Activated CD8-positive, alpha-beta memory T cell treated with anti-CD3 and anti-CD28 coated beads for 24 hours (primary cell): ENCODE measurements at regions not wholly inside any gene's neighbourhood (a gene's known extent, or its start where the extent isn't known, plus 50 kb on each side); places are given as distances from the start of the nearest gene placed in this dataset.

Experiments
- DNase-seq: peaks from one replicate; pipeline ENCODE4 v3.0.0-alpha.2; 2020

GRCh38 chr14:51520087-51520486, 131.6 kb upstream of the FRMD6 start:
- DNase-seq = no peak

DNA sequence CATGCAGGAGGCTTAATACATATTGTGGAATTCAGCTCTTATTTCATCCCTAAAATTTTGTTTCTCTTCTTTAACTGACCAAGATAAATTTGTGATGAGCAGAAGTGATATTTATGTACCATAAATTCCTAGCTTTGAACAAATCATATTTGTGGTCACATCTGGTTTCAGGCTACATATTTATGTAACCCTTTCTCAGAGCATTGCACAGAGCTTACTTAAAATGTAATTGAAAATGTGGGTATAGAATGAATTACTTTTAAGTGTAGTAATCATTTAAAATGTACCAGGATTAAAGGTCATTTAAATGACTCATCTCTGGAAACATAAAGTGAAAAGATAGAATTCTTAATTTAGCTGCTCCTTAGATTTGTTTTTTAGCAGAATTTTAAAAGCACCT, 129.9 kb upstream of the FRMD6 start:
- DNase-seq = no peak

DNA sequence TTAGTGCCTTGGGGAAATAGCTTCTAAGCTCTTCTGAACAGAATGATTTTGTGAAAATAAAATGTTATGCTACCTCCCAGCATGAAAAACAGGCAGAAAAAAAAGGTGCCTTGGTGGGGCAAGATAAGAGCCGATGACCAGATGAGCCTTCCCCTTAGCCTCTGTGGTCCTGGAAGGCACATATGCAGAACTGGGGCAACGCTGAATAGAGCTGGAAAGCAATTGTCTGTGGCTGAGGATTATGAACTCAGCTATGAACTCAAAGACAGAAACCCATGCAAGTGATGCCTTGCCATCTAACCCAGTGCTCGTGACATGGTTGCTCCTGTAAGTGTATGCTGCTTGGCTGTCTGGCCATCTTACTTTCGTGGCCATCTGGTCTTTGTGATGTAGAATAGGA, 128.5 kb upstream of the FRMD6 start:
- no peak for DNase-seq

DNA sequence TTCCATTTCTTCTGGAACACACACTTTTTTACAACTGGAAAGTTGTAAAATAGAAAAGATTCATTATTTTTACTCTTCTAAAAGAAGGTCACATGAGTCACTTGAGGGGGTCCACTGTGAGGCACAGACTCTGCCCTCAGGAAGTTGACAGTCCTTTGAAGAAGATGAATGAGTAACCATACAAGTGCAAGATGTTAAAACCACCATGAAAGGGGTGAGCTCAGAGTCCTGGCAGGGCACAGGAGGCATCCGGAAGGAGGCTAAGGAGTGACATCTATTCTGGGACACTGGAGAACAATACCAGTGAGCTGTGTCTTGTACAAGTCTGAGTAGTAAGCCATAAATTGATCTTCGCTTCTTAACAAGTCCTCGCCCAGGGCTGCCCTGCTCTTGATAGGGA, 126.0 kb upstream of the FRMD6 start:
- no peak for DNase-seq

GRCh38 chr14:51527073-51527472, 124.6 kb upstream of the FRMD6 start:
- no peak for DNase-seq

DNA sequence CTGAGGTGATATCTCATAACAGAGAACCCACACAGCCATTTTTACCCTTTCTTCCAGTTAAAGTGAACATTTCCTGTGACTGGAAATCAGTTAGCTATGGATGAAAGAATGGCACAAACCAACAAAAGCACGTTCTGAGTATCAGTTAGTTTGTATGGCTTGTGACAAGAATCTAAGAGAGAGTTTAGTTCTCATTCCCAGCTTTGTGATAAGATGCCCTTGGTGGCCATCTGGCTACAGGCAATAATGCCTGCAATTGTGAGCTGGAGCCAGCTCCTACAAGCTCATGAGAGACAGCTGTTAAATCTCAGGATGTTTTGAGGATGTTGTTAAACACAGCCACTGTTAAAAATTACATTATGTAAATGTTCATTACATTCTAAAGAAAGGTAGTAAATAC, 122.0 kb upstream of the FRMD6 start:
- no peak for DNase-seq

DNA sequence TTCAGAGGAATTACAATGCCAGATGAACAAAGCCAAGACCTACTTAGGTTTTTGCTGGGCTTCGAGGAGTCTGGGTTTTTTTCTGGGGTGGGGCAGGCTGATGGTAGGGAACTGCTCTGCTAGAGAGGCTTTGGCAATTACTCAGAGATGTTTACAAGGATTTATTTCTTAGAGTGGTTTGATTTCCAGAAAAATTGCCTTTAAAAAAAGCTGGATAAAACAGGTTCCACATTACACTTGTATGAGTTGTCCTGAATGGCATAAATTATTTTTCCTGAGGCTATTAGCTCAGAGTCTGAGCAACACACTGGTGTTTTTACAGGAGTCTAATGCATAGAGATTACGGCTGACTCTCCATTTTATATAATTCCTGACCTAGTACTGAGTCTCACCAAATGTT, 118.5 kb upstream of the FRMD6 start:
- DNase-seq = no peak

DNA sequence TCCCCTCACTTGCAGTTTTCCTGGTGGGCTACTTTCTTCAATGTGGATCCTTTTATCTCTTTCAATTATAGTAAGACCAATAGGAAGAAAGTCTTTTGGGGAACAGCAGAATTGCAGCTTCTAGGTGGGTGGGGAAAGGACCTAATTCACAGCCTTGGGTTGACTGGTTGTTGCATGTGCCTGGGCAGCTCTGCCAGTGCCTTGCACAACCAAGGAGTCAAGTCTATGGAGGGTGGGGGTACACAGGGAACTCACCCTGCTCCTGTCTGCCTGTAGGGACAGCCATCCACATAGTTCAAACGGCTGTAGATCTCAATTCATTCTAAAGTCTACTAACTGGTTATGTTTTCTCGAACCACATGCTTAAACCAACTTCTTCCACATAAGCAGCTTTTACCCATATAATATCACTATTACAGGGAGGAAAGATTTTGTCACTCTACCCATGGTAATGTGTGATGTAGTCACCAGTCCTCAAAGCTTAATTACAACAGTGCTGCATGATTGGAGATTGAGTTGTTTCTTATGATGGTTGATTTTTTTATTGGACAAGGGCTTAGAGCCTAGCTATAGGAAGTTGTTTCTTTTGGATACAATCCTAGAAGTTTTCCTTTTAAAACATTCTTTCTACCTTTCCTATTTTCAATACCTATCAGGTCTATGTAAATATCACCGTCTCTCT, 117.7 kb upstream of the FRMD6 start:
- DNase-seq = no peak

DNA sequence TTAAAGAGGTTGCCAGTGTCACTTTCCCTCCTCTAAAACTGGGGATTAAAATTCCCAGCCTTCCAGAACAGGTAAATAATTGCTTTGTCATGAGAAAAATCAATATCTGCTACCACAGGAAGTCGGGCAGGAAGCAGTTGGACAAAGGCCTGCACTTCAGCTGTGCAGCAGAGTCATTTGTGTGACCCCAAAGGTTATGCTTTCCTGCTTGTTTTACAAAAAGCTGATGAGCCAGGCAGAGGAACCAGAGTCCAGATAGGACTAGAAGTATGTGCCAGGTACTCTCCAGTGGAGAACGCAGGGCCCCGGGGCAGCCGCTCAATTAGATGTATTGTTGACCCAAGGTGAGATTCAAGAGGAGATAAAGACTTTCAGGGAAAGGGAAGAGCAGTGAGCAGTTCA, 117.1 kb upstream of the FRMD6 start:
- DNase-seq = no peak

DNA sequence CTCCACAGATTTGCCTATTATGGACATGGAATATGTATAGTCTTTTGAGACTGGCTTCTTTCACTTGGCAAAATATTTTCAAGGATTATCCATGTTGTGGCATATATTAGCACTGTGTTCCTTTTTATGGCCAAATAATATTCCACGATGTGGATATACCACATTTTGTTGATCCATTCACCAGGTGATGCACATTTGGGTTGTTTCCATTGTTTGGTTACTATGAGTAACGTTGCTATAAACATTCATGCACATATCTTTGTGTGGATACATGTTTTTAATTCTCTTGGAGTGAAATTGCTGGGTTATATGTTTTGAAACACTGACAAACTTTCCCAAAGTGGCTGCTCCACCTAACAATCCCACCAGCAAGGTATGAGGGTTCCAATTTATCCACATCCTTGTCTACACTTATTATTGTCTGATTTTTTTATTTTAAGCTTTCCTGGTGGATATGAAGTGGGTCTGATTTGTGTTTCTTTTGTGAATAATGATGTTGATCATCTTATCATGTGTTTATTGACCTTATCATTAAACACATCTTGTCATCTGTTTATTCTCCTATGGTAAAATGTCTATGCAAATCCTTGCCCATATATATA, 116.2 kb upstream of the FRMD6 start:
- no peak for DNase-seq

DNA sequence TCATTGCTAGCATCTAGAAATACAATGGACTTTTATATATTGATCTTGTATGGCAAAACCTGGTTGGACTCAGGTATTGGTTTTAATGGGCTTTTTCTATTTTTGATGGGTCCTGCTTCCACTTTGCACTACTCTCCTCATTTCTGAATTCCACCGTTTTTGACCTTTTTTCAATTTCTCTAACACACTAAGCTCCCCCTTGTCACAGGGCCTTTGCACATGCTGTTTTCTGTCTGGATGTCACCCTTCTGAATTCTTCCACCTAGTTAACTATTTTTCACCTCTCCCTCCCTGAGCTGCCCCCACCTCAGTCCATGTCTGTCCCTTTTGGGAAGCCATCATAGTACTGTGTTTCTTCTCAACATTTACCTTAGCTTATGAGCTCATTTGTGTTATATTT, 112.7 kb upstream of the FRMD6 start:
- DNase-seq = no peak

- no peak for DNase-seq
Measured at GRCh38 chr14:51539571-51540037, 112.1 kb upstream of the FRMD6 start.

DNA sequence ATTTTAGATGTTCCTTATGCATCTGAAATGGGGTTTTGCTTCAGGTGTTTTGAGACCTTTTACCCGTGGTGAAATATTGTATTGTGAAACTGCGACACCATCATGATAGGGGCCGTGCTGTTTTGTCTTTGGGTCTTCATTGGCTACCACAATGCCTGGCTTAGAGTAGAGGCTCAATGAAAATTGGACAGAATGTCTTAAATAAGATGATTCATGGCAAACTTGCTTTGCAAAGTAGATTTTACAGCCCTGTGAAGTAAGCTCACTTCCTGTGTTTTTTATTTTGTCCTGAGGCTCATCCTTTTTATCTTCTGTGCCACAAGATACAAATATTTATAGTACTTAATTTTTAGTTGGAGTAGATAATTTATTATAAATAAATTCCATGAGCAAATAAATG, 111.3 kb upstream of the FRMD6 start:
- DNase-seq = no peak

- DNase-seq = no peak
Measured at GRCh38 chr14:51544471-51544870, 107.2 kb upstream of the FRMD6 start.

- no peak for DNase-seq
Measured at GRCh38 chr14:51544901-51545300, 106.8 kb upstream of the FRMD6 start.

DNA sequence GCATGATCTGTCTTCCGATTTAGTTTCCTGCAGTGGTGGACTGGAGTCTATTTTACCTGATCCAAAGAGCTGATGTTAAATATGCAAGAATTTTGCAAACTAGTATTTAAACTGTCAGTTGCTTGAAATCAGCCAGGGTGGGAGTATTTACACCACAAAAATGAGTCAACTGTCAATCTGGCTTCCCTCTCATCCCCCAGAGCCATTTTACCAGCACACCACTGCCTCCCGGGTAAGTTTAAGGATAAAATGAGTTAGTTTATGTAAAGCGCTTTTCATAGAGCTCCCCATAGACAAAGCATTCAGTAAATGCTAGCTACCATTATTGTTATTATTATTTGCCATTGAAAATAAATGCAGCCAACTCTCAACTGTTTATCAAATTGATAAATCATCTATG, 106.3 kb upstream of the FRMD6 start:
- DNase-seq = no peak

- DNase-seq = no peak
Measured at GRCh38 chr14:51546099-51546498, 105.6 kb upstream of the FRMD6 start.

DNA sequence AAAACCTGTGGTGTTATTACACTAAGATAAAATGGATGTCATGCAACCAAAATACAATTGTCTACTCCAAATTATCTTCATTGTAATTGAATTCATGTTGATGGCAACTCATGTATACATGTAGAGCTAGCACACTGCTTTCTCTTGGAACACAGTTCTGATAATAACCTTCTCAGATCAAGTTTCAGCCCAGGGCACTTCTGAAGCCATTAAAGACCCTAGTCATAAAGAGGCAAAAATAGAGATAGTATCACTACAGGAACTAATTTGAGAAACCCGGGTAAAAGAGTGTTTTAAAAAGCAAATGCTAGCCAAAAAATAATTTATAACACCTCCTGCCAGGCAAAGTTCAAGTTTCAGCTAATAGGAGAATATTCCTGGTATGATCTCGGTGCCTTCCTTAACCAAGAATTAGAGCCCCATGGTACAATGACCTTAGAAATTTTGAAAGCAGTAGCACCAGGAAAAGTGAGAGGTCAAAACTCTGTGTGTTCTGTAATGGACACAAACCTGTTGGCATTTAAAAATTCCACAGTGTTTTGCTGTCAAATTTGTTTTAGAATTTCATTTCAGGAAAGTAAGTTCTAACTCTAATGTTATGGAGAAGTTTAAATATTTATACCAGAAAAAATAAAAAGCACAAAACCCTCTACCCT, 105.0 kb upstream of the FRMD6 start:
- DNase-seq = no peak

DNA sequence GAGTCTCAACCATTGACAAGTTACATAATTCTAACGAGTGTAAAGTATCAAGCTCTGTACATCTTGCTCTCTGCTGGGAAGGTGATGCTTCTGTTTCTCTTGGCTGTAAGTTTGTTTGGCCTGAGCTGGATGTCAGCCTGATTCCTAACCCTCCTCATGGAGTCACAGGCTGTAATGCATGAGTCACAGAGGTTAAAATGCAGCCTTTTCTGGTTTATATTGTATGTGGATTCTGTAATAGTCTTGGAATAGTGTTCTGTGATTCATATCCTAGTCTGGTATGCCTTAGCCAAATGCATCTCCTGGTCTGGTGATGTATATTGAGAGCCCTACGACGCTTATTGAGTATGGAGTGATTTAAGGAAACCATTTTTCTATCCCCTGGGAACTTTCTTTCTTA, 104.5 kb upstream of the FRMD6 start:
- DNase-seq = no peak

DNA sequence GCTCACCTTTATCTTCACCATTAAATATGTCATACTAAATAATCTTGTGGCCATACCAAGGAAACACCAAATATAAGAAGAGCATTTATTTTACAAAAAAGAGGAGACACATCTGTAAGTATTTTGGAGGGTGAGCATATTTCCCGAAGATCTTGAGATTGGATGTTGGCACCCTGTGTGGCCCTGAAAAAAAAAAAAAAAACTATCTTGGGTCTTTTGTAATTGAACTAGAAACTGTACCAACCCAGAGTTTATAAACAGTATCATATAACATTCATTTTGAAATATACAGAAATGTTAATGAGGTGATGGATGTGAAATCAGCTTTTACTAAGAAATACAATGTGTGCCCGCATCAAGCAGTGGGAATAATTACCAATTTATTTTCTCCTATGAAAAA, 104.0 kb upstream of the FRMD6 start:
- no peak for DNase-seq

GRCh38 chr14:51548187-51548586, 103.5 kb upstream of the FRMD6 start:
- DNase-seq = no peak

DNA sequence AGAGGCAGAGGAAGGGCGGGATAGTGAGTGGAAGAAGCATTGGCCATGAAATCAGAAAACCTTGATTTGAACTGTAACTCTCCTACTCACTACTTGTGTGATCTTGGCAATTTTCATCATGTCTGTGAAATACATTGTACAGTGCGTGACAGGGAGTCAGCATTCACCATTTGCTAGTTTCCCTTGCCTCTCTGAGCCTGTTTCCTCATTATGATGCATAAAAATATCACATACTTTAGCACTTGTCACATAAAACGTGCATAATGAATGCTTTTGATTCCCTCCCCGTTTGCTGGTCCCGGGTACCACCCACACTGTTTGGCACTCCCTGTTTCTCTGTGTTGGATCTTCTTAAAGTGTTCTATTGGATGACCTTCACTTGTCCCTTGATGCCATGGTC, 101.1 kb upstream of the FRMD6 start:
- DNase-seq = no peak

DNA sequence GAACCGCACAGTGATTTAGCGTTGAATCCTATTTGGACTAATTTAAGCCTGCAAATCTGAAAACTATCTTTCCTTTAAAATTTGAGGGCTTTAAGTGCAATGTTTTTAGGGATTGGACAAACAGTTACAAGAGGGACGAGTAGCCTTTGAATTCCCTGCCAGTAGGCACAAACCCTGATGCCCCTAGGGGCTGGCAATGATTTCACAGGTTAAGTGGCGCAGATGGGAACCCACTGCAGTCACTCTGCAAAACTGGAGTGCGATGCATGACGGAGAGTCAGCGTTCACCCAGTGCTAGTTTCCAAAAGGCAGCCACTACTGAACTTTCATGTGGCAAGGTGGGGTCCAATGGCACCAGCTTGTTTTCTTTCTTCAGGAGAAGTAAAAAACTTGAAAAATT, 99.4 kb upstream of the FRMD6 start:
- DNase-seq = no peak

DNA sequence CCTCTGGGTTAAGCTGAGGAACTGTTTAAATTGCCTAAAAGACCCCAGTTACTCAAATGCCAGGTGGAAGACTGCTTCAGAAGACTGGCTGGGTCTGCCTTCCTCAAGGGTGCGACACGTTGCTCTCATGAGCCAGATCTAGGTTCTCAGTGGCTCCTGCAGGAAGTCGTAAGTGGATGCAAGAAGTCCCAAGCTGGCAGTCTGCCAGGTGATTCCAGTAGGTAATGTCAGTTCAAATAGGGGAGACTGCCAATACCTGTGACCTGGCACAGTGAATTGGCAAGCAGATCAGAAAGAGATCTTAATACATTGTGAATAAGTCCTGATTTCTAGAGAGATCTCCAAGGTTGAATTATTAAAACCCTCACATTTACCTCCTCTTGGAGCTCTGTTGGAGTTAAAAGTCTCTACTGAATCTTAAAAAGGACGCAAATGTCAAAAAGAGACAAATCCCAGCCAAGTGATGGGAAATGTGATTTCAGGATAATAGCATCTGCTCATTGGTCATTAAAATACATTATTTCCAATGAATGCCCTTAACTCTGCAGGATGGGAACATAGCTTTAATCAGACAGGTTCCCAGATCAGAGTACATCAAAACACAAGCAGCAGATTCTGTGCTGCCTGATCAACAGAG, 98.8 kb upstream of the FRMD6 start:
- no peak for DNase-seq
